Ovary (tissue), 7 donors: ENCODE measurements at regions not wholly inside any gene's neighbourhood (a gene's known extent, or its start where the extent isn't known, plus 50 kb on each side); places are given as distances from the start of the nearest gene placed in this dataset.

ENCODE experiments used
- DNase-seq, 5 donors: peaks; one replicate each; pipeline ENCODE4 v3.0.0-alpha.2; 2019 to 2020
- H3K27ac ChIP-seq, 2 donors: fragments of 200-600 bp; one replicate each; pipeline versions ENCODE4 v1.5.1 to v1.8.0; 2019 to 2022
- H3K27me3 ChIP-seq: fragments of 200-600 bp; one replicate; pipeline ENCODE4 v1.8.0; 2022
- H3K36me3 ChIP-seq: fragments of 200-600 bp; sonication (generic); one replicate; pipeline ENCODE4 v1.5.1; 2019
- H3K4me1 ChIP-seq: one replicate; pipeline ENCODE4 v1.8.1; 2013; ENCODE audit warnings: mild to moderate bottlenecking, moderate library complexity; ENCODE audit not compliant: insufficient read depth
- H3K4me3 ChIP-seq: fragments of 200-600 bp; sonication (generic); one replicate; pipeline ENCODE4 v1.5.1; 2017
- H3K9me3 ChIP-seq, 2 donors: fragments of 200-600 bp in 1 of 2; sonication (generic) in 1 of 2; one replicate each; pipeline versions ENCODE4 v1.5.1 to v1.8.1; 2013 to 2019; ENCODE audit warnings: mild to moderate bottlenecking in 1 of 2, moderate library complexity in 1 of 2
- EP300 ChIP-seq: sonication (generic); formaldehyde crosslinking; IDR thresholded peaks from one replicate; pipeline ENCODE4 v1.6.1; 2017; ENCODE audit warnings: antibody characterized with exemption
- POLR2A ChIP-seq: fragments of 450-650 bp; IDR thresholded peaks from one replicate; pipeline ENCODE4 v1.6.1; 2017; ENCODE audit warnings: antibody characterized with exemption, mild to moderate bottlenecking, moderate library complexity
- WGBS, 3 donors: extraction: QIAGEN DNeasy Blood & Tissue Kit in 1 of 3; methylation state at CpG; one replicate each; pipeline versions ENCODE4 v1.1.5 to v1.1.7; 2013 to 2017; 5-methylcytosine and 5-hydroxymethylcytosine counted together
- intact Hi-C, 4 donors: fragments of 100-400 bp; cut with DNase I; formaldehyde crosslinking; loops; one replicate each; pipeline versions ENCODE4 v1.11.0 to v1.15.1; 2022 to 2023
- TF ChIP-seq, protein P1 (sequence below), 3 donors: fragments of 450-650 bp in 2 of 3; fragments of 200-600 bp in 1 of 3; IDR thresholded peaks; one replicate each; pipeline versions ENCODE4 v1.5.1 to v1.8.0; 2016 to 2022; ENCODE audit warnings: antibody characterized with exemption in 3 of 3, mild to moderate bottlenecking in 1 of 3
- donor health status: DM: no; HTN: no; CAD: no; lungs with moderate emphysema.
- donor health status: DM: no; HTN: no; CAD: no.
- donor health status: Bipolar disorder and iron deficiency.
- donor health status: DM: no; HTN: no; CAD: no.
- donor health status: DM: yes; HTN: yes; CAD: no.

DNA sequence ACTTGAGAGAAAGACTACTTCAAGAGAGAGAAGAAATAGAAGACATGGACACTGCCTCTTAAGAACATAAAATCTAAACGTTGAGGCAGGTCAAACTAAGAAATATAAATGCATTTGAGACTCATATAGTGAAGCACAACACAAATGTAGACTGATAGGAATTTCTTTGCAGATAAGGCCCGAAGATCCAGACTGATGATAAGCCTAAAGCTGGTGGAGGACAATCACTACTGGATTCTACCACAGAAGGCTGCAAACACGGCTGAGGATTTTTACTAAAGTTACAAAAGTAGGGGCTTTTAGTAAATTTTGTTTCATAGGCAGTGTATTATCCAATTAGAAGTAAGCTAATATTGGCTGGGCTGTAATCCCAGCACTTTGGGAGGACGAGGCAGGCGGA is 278.3 kb downstream of the RAP2B start:
- intact Hi-C loops, result no loop called here
- Histone ChIP-seq H3K36me3 (no peaks in the 10 kb centered on the region), H3K27ac (no peak overlapping the region), H3K27me3 (no peaks in the 10 kb centered on the region), H3K4me1 (no peaks in the 10 kb centered on the region), H3K9me3 (no peaks in the 10 kb centered on the region), H3K4me3 (no peak overlapping the region)
- no peak for DNase-seq
- WGBS, 3 donors, result 93 to 95% (median 94%) methylated on average over 5 of the region's 5 CpGs
- no peak for TF ChIP-seq POLR2A
- TF ChIP-seq, protein P1, sequence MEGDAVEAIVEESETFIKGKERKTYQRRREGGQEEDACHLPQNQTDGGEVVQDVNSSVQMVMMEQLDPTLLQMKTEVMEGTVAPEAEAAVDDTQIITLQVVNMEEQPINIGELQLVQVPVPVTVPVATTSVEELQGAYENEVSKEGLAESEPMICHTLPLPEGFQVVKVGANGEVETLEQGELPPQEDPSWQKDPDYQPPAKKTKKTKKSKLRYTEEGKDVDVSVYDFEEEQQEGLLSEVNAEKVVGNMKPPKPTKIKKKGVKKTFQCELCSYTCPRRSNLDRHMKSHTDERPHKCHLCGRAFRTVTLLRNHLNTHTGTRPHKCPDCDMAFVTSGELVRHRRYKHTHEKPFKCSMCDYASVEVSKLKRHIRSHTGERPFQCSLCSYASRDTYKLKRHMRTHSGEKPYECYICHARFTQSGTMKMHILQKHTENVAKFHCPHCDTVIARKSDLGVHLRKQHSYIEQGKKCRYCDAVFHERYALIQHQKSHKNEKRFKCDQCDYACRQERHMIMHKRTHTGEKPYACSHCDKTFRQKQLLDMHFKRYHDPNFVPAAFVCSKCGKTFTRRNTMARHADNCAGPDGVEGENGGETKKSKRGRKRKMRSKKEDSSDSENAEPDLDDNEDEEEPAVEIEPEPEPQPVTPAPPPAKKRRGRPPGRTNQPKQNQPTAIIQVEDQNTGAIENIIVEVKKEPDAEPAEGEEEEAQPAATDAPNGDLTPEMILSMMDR (IDR thresholded peaks at IDR 0.05), result no peak
- no peak for TF ChIP-seq EP300

DNA sequence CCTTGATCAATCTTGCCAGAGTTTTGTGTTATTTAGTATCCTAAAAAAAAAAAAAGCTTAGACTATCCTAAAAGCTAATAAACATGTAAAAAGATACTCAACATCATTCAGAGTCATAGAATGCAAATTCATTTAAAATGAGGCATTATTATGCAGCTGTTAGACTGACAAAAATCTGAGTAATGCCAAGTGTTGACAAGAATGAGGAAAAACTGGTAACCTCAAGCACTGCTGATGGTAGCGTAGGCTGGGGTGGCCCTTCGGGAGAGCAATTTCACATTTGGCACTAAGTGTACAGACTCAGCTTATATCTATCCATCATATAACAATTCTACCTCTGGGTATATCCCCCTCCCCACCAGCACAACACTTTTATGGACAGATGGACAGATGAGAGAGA is 280.4 kb downstream of the RAP2B start:
- 50 to 85% (median 57%) methylated on average over 2 of the region's 2 CpGs for WGBS, 3 donors
- intact Hi-C loops, result no loop called here

DNA sequence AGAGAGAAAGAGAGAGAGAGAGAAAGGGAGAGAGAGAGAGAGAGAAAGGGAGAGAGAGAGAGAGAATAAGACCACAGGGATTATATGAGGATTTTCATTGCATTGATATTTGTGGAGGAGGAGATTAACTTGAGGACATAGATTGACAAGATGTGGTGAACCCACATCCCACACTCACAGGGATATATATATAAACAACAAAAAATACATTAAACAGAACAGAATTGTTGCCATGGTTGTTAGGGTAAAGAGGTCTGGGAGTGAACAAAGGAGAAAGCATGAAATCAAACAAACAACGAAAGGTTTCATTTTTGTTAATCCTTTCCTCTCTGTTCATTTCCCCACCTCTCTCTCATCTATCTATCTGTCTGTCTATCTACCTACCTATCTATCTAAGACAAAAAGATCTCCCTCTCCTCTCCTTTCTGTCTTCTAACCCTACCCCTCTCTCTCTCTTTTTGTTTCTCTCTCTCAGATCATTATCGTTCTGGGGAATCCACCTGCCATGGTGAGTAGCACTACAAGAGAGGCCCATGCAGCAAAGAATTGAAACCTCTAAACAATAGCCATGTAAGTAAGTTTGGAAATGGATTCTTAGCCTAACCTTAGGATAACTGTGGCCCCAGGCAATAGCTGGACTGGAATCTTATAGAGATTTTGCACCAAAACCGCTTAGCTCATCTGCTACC is 280.9 kb downstream of the RAP2B start:
- H3K4me1 ChIP-seq, result no peaks in the 10 kb centered on the region
- H3K4me3 ChIP-seq, result no peak overlapping the region
- no peaks in the 10 kb centered on the region for H3K36me3 ChIP-seq
- no peak for DNase-seq
- H3K27ac ChIP-seq, result no peak overlapping the region
- 95 to 98% (median 98%) methylated on average over 3 of the region's 3 CpGs for WGBS, 3 donors
- no peaks in the 10 kb centered on the region for H3K9me3 ChIP-seq
- no peaks in the 10 kb centered on the region for H3K27me3 ChIP-seq
- no peak for TF ChIP-seq EP300
- no peak for TF ChIP-seq POLR2A
- intact Hi-C loops, result no loop called here

More for the DNA sequence above, 280.4 kb downstream of the RAP2B start:
- Histone ChIP-seq H3K27me3 (no peaks in the 10 kb centered on the region), H3K9me3 (no peaks in the 10 kb centered on the region), H3K27ac (no peak overlapping the region), H3K4me1 (no peaks in the 10 kb centered on the region), H3K4me3 (no peak overlapping the region), H3K36me3 (no peaks in the 10 kb centered on the region)
- TF ChIP-seq, protein P1 (IDR thresholded peaks at IDR 0.05), result no peak
- no peak for TF ChIP-seq POLR2A
- TF ChIP-seq EP300, result no peak
- DNase-seq, result no peak

DNA sequence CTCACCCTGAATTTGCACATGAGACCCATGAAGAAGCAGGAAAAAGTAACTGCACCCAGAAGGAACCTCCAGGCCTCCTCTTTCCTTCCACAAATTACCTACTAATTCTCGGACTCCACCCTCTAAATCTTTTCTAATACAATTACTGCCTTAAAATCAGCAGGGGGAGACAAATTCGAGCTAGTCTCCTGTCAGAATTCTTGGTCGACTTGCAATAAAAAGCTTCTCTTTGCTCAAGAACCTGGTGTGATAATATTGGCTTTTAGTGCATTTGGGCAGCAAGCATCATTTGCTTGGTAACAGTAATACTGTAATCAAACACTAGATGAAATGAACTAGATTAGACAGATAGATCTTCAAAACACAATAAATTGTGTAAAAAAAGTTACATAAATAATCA is 281.9 kb downstream of the RAP2B start:
- TF ChIP-seq, protein P1 (IDR thresholded peaks at IDR 0.05), result no peak
- TF ChIP-seq POLR2A (no peak), EP300 (no peak)

DNA sequence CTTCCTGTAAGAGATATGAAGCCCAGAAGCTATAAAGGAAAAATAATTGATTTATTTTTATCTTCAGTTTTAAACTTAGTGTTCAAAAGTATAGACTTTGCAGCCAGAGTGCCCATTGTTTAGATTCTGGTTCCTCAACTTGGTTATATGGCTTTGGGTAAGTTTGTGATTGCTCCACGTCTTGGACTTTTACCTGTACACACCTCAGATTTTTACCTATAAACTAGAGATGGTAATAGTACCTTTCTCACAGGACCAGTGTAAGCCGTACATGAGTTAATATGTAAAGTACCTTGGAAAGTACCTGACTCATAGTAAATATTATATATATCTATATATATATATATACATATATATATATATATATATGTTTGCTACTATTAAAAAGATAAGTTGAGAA is 283.8 kb downstream of the RAP2B start:
- WGBS, 3 donors, result 94 to 96% (median 95%) methylated on average over 2 of the region's 2 CpGs
- Histone ChIP-seq H3K4me1 (no peaks in the 10 kb centered on the region), H3K4me3 (no peak overlapping the region), H3K27me3 (no peaks in the 10 kb centered on the region), H3K36me3 (no peaks in the 10 kb centered on the region), H3K27ac (no peak overlapping the region), H3K9me3 (no peaks in the 10 kb centered on the region)
- DNase-seq, result no peak
- intact Hi-C loops, result no loop called here
- TF ChIP-seq EP300 (no peak), POLR2A (no peak)
- TF ChIP-seq, protein P1 (IDR thresholded peaks at IDR 0.05), result no peak

More for the DNA sequence above, 281.9 kb downstream of the RAP2B start:
- no peaks in the 10 kb centered on the region for H3K9me3 ChIP-seq
- H3K4me3 ChIP-seq, result no peak overlapping the region
- DNase-seq, result no peak
- H3K27me3 ChIP-seq, result no peaks in the 10 kb centered on the region
- no peaks in the 10 kb centered on the region for H3K36me3 ChIP-seq
- intact Hi-C loops, result no loop called here
- WGBS, 3 donors, result 78 to 87% (median 79%) methylated on average over 3 of the region's 3 CpGs
- H3K27ac ChIP-seq, result no peak overlapping the region
- H3K4me1 ChIP-seq, result no peaks in the 10 kb centered on the region
